ENCODE measurements at regions not wholly inside any gene's neighbourhood (a gene's known extent, or its start where the extent isn't known, plus 50 kb on each side); places are given as distances from the start of the nearest gene placed in this dataset.

DNA sequence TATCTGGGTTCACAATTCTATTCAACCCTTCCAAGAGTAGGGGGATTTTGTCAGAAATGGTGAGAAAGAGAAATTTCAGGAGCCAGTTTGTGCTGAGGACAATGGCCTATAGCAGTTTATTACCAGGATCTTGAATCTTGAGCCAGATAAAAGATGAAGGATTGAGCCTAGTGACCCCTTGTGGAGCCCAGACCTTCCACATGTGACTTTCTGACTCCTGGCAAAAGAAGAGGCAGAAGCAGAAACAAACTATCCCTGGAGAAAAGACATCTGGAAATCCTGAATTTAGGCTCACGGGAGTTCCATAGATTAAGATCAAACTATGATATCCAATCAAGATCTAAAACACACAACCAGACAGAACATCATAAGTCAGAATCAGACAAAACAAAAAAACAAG is 60.9 kb upstream of the CHRM2 start:
- no peak for DNase-seq

DNA sequence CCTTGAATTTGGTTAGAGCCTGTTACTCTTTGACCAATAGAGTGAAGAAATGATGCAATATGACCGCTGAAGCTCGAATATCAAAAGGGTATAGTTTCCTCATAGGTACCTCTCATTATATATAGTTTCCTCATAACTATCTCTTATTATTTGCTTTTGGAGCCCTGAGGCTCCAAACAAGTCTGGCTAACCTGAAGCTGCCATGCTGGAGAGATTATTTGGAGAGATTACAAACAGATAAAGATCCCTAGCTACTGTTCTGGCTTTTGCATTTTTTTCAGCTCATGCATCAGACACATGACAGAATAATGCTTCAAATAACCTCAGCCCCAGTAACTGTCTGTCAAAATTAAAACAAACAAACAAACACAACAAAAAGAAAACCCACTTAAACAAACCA is 65.4 kb upstream of the CHRM2 start:
- DNase-seq = no peak

DNA sequence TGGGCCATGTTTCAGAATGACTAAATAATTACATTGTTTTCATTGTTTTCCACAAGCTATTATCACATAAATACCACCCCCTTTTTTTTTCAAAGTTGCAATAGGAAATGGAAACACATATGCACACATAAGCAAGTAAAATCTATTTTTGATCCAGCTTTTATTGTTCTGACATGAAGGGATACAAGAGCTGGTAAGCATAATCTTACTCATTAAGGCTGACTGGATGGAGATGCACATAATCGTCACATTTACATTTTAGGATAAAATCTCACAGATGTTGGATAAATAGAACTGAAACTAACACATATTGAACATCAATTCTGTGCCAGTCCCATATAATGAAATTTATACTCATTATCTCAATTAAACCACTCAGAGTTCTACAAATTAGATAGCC is 84.5 kb upstream of the CHRM2 start:
- no peak for DNase-seq

DNA sequence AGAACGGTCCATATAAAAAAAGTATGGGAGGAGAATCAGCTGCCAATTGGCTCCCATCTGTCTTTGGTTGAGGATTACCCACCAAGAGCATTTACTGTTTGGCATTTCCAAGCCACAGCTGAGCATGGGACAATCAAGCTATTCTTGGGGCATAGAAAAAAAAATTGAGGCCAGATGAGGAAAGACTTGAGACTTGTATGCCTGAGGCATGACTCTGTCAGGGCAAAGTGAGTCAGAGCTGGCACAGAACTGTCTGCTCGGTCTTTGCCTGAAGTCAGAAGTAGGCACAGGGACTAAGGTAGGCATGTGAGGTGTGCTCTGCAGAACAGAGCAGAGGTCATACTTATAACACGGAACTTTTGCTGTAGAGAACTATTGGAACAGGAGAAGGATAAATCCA is 126.5 kb upstream of the CHRM2 start:
- peak; percentile 3 for DNase-seq

DNA sequence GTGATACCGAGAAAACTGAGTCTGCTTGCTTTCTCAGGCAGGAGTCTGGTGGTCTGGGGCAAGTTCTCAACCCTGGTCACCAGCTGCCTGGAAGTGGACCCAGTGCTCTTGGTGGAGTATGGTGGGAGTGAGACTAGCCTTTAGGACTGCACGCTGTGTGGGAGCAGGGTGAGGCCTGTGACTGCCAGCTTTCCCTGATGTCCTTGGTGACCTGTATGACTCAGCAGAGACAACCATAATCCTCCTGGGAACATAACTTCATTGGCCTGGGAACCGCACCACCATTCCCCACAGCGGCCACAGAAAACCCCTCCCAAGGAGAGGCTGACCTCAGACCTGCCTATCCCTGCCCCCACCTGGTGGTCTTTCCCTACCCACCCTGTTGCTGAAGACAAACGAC is 139.5 kb upstream of the CHRM2 start:
- DNase-seq = no peak

DNA sequence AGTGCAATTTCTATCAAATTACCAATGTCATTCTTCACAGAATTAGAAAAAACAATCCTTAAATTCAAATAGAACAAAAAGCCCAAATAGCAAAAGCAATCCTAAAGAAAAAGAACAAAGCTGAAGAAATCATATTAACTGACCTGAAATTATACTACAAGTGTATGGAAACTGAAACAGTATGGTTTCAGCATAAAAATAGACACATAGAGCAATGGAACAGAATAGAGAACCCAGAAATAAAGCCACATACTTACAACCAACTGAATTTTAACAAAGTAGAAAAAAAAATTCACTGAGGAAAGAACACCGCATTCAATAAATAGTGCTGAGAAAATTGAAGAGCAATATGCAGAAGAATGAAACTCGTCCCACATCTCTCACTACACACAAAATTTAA is 142.0 kb upstream of the CHRM2 start:
- DNase-seq = no peak

DNA sequence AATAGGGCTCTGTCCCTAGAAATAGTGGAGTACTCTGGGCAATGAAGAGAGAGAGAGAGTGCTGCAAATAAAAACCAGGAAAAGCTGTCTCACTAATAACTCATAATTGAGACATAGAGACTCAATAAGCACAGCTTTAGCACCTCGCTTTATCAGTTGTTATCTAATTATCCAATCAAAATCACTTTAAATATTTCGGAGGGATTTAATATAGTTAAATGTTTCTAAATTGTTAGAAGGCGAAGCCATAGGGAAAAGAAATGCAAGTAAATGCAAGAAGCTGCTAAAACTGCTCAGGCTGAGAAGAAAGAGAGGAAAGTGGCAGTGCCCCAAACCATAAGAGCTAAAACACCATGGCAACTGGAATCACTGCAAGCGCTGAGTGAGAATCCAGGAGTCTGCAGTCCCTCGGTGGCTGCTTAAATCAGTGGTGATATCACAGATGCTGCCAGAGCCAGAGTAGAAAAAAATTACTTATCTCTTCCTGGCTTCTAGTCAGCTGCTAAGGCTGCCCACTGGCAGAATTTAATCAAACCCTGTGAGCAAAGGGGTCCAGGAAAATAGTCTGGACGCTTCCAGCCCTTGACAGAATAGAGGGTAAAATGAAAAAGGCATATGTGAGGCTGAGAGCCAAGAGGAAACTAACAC is 150.4 kb upstream of the CHRM2 start:
- DNase-seq = no peak

DNA sequence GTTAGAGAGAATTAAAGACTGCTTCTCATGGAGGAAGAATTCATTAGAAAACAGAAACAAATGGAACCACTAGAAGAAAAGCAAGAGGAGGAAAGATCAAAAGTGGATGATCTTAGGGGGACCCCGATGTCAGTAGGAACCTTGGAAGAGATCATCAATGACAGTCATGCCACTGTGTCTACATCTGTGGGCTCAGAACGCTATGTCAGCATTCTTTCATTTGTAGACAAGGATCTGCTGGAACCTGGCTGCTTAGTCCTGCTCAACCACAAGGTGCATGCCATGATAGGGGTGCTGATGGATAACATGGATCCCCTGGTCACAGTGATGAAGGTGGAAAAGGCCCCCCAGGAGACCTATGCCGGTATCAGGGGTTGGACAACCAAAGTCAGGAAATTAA is 154.4 kb upstream of the CHRM2 start:
- DNase-seq = no peak

DNA sequence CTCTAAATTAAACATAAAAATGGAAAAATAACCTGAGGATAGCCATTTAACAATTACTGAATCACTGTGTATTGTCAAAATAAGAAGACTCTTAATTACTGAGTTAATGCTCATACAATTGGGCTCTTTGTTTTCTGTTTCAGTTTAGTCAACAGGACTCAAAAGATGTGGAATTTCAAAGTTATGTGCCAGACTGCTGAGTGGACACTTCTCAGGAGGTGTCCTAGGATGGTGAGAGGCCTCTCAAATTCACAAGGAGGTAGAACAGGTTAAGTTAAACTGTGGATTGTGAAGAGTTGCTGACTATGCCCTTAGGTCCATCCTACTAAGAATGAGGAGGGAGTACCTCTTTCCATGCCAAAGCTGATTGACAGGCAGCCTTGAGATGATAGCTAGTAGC is 157.7 kb upstream of the CHRM2 start:
- DNase-seq = no peak

DNA sequence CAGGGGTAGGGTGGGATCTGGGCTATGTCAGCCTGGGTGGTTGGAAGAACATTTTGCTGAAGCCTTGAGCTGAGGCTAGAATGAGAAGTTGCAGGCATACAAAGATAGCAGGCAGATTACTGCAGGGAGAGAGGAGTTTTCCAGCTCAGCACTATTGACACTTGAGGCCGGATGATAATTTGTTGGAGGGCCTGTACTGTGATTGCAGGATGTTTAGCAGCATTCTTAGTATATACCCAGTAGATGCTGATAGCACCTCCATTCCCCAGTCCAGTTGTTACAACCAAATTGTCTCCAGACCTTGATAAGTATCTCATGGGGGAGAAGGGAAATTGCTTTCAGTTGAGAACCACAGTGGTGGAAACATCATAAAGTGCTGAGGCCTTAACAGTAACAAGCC is 158.6 kb upstream of the CHRM2 start:
- DNase-seq = no peak

DNA sequence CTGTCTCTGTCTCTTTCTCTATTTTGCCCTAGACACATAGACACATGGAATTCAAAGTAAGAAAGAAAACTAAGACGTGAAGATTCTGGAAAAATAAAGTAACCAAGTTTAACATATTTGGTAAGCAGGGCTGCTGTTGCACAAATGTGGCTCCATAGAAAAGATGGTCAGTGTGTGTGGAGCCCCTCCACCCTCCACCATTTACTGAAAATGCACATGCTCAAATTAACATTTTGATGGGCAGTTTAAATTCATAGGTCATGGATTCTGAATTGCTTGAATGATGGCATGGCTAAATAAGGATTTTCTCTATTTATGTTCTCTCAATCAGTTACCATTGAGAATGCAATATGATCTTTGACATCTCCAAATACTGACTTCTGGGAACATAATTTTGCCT is 165.5 kb upstream of the CHRM2 start:
- DNase-seq = no peak

DNA sequence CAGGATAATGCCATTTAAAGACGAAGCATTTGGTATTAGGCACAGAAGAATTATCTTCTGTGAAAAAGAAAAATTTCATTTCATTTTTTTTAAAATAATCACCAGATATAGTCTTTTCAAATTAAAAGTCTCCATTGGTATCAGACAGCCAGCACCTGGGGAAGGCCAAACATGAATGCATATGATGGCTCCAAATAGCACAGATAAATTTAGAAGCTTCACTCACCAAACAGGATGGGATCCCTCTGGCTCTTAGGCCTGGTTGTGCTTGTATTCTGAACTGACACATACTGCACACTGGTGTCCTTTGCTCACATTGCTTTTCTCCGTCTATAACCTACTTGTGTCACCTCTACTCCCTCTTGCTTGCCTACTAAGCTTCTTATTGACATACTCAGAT is 169.5 kb upstream of the CHRM2 start:
- DNase-seq = no peak

DNA sequence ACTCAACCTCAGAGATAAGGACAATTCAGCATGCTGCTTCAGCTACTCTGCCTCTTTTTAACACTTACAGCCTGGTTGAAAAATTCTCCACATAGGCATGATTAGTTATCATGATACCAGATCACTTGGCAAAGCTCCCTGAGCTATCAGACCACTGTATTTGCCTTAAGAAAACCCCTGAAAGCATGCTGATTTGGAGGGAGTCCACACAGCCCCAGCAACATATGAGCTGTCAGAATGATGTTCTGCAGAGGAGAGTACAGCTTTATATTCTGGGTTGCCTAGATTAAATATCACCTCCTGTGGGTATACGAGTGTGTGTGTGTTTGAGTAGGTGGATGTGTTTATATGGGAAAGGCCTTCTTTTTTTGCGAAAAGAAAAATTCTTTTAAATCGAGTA is 170.2 kb upstream of the CHRM2 start:
- no peak for DNase-seq

DNA sequence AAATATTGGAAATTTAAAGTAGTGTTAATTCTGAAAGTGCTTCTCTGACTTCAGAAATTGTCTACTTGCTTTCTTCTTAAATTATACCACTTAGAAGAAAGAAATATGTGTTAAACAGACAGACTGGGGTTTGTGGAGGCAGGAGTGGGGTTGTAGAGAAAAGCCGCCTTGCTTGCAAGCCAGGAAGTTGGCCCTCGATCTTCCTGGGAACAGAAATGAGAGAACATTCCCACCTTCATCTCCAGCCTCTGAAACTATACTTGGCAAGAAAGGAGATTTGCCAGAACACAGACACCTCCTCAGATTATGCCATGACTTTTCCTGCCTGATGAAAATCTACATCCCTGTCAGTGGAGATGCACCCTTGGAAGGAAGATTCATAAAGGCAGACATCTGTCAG is 171.2 kb upstream of the CHRM2 start:
- no peak for DNase-seq

DNA sequence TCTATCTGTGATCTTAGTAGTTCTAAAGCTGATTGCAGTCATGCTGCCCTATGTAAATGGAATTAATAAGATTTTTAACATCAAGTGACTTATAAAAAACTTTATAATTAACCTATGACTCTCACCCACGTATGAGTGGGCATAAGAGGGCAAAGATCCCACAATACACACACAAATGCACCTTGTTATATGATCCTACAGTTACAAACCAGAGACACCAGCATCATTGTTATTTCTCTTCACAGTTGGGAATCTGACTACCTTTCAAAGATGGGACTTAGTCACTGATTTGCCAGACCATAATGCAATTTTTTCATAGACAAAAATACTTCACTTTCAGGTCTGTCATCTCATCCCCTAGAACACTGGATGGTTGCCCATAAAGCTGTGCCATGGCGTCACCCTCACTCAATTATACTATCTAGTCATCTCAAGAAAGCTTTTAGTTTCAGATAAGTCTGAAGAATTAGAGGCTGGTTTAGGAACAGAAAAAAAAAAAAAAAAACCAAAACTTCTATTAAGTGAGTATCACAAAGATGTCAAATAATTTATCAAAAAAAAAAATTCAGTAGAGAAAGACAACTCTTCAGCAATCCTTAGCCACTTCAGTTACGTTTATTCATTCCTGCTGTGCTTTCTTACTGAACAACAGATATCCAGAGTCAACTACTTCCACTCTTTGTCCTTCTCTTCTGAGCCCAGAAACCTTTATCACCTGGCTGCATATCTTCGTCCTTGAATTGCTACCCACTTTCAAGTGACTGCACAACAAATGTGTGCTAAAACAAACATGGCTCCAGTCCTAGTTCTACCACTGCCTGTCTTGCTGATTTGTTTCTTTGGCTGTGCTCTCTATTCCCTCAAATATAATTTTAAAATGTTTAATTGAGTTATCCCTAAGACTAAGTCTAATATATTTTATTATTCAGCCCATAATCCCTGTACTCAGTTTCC is 175.0 kb upstream of the CHRM2 start:
- no peak for DNase-seq

DNA sequence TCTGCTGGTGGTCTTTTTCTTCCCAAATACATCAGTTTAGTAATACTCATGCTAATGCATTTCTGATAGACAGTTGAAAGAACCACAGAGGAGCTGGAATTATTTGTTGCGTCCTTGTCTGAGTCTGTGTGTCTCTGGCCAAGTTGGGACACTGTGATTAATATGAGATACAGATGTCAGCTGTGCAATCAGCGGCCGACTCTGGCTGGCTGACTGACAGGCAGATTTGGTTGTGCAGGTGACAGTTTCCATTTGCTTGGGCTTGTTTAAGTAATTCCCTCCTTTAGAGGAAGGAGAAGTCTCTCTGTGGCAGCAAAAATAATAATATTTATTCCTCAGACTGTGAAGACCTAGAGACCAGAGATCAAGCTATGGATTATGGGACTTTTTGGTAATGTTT is 176.2 kb upstream of the CHRM2 start:
- DNase-seq = no peak

DNA sequence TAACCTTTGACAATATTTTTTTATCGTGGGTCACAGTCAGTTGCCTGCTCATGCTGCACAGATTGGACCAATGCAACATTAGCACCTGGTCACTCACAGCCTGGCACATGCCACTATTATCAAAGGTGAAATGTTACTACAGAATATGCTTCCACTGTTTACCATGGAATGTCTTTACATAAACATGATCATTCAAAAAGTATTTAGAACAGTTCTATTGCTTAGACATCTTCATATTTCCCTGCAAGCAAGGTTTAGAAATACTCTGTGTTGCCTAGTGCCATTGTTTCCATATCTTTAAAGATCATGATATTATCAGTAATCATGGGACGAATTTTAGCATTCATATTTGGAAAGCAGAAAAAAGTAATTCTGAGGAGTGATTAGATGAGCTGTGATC is 179.9 kb upstream of the CHRM2 start:
- no peak for DNase-seq

DNA sequence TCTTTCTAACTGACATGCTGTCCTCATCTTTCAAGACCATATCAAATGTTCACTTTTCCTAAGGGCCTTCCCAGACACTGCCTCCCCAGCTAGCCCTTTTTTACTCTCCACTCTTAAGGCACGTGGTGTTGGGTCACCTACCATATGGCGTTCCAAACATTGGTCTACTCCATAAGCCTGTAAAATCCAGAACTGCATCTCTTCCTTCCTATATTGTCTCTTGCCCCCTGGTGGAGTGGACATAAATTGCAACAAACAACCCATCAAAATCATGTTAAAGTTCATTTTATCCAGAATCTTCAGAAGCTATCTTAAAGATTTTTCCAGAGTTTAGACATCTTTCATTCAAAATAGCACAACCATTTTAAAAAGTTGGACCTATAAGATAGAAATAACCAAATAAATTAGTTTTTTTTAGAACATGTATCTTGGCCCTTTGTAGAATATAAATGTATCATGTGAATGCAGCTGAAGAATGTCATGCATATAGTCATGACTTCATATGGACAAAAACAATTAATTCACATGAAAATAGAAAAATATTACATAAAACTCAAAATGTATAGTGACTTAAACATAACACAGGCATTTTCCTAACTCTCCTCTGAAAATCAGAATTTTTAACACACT is 180.6 kb upstream of the CHRM2 start:
- no peak for DNase-seq

DNA sequence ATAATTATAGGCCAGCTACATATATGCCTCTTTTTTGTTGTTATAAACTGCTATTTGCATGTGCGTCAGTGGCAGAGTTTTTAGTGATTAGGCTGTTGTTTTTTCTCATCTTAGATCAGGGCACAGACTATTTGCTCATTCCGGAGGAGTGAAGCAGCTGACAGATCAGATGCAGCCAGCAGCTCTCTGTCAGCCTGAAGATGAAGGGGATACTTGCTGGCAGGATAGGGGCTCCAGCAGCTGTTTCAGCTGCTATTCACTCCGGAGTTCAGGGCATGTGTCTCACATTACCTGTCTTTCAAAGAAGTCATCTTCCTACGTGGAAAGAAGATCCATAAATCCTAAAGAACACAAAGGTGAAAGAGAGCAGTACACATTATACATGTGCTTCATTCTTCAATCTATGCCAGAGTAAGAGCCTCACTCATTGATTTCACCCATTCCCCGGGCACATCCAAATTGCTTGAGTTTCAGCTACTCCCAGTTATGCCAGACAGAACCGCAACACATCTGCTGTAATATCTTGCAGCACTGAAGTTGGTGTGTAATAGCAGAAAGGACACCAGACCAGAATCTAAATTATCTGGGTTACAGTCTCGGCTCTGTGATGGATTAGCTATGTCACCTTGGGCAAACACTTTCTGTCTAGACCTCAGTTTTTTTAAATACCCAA is 182.8 kb upstream of the CHRM2 start:
- DNase-seq = no peak

DNA sequence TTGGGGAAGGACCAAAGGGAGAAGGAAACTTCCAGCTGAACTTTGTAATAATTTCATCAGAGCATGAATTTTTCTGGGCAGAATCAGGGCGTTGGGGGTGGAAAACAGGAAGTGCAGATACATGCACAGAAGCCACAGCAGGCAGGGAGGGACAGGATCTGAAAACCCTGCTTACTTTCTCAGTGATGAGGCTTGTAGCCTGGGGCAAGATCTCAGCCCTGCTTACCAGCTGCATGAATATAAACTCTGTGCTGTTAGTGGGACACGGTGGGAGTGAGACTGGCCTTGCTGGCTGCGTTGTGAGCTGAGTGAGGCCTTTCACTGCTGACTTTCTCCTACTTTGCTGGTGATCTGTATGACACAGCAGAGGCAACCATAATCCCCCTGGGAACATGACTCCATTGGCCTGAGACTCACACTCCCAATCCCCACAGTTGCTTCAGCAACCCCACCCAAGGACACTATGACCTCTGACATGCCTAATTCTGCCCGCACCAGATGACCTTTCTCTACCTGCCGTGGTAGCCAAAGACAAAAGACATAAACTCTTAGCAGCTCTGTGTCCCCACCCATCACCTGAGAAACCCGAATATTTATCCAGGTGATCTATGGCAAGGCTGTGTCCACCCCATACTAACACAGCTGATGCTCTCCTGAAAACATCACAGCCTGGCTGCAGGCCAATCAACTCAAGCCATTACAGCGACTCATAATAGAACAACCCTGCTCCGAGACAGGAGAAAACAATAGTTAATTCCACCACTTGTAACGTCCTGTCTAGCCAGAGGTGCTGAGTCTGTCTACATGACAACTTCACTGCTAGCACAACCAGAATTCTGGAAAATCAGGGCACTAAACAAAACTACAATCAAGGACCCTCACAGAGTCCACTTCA is 190.7 kb upstream of the CHRM2 start:
- peak; percentile 39 for DNase-seq

DNA sequence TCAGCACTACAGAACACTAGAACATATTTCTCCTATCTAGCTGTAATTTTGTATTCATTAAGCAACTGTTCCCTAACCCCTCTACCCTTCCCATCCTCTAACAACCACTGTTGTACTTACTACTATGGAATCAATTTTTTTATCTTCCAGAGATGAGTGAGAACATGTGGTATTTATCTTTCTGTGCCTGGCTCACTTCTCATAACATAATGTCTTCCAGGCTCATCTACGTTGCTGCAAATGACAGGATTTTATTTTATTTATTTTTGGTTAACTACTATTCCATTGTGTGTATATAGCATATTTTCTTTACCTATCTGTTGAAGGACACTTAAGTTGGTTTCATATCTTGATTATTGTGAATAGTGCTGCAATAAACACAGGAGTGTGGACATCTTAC is 200.9 kb upstream of the CHRM2 start:
- no peak for DNase-seq

DNA sequence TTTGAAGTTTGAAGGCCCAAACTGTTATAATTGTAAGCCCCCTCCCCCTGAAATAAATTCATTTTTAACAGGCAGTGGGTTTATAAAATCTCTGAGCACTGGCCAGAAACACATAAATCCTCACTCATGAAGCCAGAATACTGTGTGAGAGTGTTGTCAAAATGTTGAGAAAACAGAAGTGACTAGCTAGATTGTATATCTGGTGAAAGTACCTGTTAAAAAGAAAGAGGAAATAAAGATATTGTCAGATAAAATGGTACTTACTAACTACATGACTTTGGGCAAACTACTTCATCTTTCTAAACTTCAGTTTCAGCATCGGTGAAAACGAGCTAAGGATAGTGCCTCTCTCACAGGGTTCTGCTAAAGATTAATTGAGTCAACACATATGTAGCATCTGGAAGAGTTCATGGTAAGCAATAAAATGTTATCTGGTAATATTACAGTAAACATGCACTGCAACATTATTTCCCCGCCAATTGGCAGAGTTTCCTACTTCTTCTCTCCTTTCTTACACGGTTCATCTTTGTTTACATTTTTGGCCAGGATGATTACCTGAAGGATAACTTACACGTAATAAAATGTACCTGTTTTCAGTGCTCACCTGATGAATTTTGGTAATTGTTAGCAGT is 202.5 kb upstream of the CHRM2 start:
- no peak for DNase-seq
